NCI-H1694 (cell line): ENCODE measurements at regions not wholly inside any gene's neighbourhood (a gene's known extent, or its start where the extent isn't known, plus 50 kb on each side); places are given as distances from the start of the nearest gene placed in this dataset.

Source experiments
- DNase-seq: peaks from one replicate; lab custom pipeline; 2025; lab: John Stamatoyannopoulos, UW

- DNase-seq: no peak
These were observed 133.6 kb downstream of the SH3BGRL2 start for GRCh38 chr6:79764747-79765146.

GRCh38 chr6:79763301-79763700 lies 132.2 kb downstream of the SH3BGRL2 start:
- DNase-seq: no peak

GRCh38 chr6:79762370-79762769 lies 131.2 kb downstream of the SH3BGRL2 start:
- no peak for DNase-seq

- no peak for DNase-seq
These were observed 125.4 kb downstream of the SH3BGRL2 start for GRCh38 chr6:79756496-79756895.

- no peak for DNase-seq
These were observed 124.8 kb downstream of the SH3BGRL2 start for GRCh38 chr6:79755967-79756366.
